ENCODE measurements at regions not wholly inside any gene's neighbourhood (a gene's known extent, or its start where the extent isn't known, plus 50 kb on each side); places are given as distances from the start of the nearest gene placed in this dataset.

DNA sequence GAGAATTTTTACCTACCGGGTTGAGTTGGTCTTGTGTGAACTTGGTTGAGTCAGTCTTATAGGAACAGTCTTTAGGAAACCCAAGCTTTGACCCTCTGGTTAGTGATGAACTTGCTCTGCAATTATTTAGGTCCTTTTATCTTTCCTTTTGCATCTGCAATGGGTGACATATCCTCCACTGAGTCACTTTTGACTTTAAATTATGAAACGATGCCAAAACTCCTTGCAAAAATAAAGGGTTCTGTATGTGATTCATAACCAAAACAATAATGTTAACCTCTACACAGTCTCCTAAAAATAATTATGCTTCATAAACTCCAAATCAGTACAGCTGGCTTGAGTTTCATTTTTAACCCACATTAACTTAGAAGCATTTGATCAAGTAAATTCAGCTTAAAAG is 979.4 kb downstream of the GALC start:
- TF ChIP-seq CTCF (conservative IDR thresholded peaks at IDR 0.05; ENCODE audit: low read depth, low read length) (no peak), EZH2 (IDR thresholded peaks at IDR 0.05; ENCODE audit: borderline replicate concordance, low read depth, low read length, poor library complexity, severe bottlenecking) (no peak)
